ENCODE measurements at regions not wholly inside any gene's neighbourhood (a gene's known extent, or its start where the extent isn't known, plus 50 kb on each side); places are given as distances from the start of the nearest gene placed in this dataset.
A peak's percentile ranks its signal among the peaks of the same experiment; 100 is the strongest.

DNA sequence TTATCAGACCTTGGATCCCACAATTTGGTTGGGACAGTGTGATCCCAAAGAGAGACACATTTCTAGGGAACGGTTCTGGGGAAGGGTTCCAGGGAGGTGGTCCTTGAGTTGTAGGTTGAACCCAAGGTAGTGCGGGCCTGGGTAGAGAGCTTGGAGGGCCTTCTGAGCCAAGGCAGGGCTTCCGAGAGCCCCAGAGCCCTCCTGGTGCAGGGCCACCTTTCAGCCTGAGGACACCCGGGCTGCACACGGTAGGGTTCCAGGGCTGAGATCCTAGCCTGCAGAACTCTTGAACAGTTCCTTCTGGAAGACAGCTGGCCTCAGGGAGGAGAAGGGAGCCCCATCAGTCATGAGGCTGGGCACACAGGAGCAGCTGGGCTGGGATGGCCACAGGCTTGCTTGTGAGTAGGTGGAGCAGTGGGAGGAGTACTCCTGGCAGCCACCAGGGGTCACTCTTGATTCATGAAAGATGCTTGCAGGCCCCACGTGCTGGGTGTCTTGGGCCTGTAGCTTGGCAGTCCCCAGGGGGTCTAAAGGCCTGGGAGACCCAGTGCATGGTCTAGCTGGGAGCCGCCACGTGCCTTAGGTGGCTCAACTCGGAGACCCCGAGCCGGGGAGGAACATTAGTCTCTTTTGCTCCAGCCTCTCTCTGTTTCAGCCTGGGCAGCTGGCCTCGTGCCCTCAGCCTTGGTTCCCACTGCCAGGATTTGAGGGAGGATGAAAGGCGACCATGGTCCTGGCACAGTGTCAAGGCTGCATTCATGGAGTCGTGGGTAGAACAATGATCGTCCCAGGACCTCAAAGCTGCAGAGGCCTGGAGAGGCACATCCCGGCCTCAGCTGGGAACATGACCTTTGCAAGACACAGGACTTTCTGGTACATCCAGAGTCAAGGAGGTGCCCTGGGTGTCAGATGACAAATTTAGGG lies 381.6 kb downstream of the TYW1 start:
- no peak overlapping the region for H3K27ac Mint-ChIP-seq
- peaks cover 4% of the 10 kb centered on the region for H3K9me3 Mint-ChIP-seq
- peak; percentile 17 for DNase-seq (ENCODE audit: low spot score)
- H3K27me3 Mint-ChIP-seq (ENCODE audit: low read depth) = no peaks in the 10 kb centered on the region
- H3K36me3 Mint-ChIP-seq (ENCODE audit: low read depth) = no peaks in the 10 kb centered on the region
- H3K4me1 Mint-ChIP-seq (ENCODE audit: low read depth) = no peaks in the 10 kb centered on the region
- no peak overlapping the region for H3K4me3 Mint-ChIP-seq

GRCh38 chr7:67380326-67380725 lies 383.7 kb downstream of the TYW1 start:
- no peaks in the 10 kb centered on the region for H3K36me3 Mint-ChIP-seq (ENCODE audit: low read depth)
- no peaks in the 10 kb centered on the region for H3K27me3 Mint-ChIP-seq (ENCODE audit: low read depth)
- peaks cover 4% of the 10 kb centered on the region for H3K9me3 Mint-ChIP-seq
- no peak overlapping the region for H3K27ac Mint-ChIP-seq
- H3K4me1 Mint-ChIP-seq (ENCODE audit: low read depth) = no peaks in the 10 kb centered on the region
- no peak overlapping the region for H3K4me3 Mint-ChIP-seq
- no peak for DNase-seq (ENCODE audit: low spot score)

DNA sequence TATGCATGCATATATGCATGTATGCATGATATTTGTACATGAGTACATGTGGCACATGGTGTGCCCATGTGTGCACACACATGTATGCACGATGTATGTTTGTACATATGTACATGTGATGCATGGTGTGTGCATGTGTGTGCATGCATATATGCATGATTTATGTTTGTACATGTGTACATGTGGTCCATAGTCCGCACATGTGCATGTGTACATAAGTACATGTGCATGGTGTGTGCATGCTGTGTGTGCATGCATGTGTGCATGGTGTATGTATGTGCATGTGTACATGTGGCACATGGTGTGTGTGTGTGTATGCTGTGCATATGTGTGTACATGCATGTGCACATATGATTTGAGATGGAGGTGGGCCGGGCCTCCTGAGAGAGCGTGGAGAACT lies 384.2 kb downstream of the TYW1 start:
- Mint-ChIP-seq H3K27ac (no peak overlapping the region), H3K27me3 (ENCODE audit: low read depth) (no peaks in the 10 kb centered on the region), H3K4me1 (ENCODE audit: low read depth) (no peaks in the 10 kb centered on the region), H3K9me3 (peaks cover 4% of the 10 kb centered on the region), H3K36me3 (ENCODE audit: low read depth) (no peaks in the 10 kb centered on the region), H3K4me3 (no peak overlapping the region)
- no peak for DNase-seq (ENCODE audit: low spot score)

DNA sequence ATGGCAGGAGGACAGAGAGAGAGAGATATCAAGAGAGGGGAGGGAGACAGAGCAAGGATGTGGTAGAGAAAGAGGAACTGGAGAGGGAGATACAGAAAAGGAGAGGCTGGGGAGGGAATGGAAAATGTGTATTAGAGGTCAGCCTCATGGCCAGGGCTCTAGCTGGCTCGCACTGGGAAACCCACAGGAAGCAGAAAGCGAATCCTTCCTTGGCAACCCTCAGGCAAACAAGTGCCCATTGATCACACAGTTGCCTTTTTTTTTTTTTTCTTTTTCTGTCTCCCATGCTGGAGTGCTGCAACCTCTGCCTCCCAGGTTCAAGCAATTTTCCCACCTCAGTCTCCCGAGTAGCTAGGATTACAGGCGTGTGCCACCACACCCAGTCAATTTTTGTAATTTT lies 391.2 kb downstream of the TYW1 start:
- Mint-ChIP-seq H3K9me3 (no peaks in the 10 kb centered on the region), H3K27me3 (ENCODE audit: low read depth) (no peaks in the 10 kb centered on the region), H3K4me1 (ENCODE audit: low read depth) (no peaks in the 10 kb centered on the region), H3K36me3 (ENCODE audit: low read depth) (no peaks in the 10 kb centered on the region), H3K4me3 (no peak overlapping the region), H3K27ac (no peak overlapping the region)
- DNase-seq (ENCODE audit: low spot score) = no peak

- DNase-seq (ENCODE audit: low spot score) = no peak
- Mint-ChIP-seq H3K4me1 (ENCODE audit: low read depth) (no peaks in the 10 kb centered on the region), H3K36me3 (ENCODE audit: low read depth) (no peaks in the 10 kb centered on the region), H3K27ac (no peak overlapping the region), H3K9me3 (no peaks in the 10 kb centered on the region), H3K4me3 (no peak overlapping the region), H3K27me3 (ENCODE audit: low read depth) (no peaks in the 10 kb centered on the region)
These were observed 394.5 kb downstream of the TYW1 start for GRCh38 chr7:67391168-67391567.

- H3K27ac Mint-ChIP-seq = no peak overlapping the region
- no peak for DNase-seq (ENCODE audit: low spot score)
- H3K4me1 Mint-ChIP-seq (ENCODE audit: low read depth) = no peaks in the 10 kb centered on the region
- H3K27me3 Mint-ChIP-seq (ENCODE audit: low read depth) = no peaks in the 10 kb centered on the region
- no peaks in the 10 kb centered on the region for H3K36me3 Mint-ChIP-seq (ENCODE audit: low read depth)
- H3K9me3 Mint-ChIP-seq = no peaks in the 10 kb centered on the region
- no peak overlapping the region for H3K4me3 Mint-ChIP-seq
These were observed 396.2 kb downstream of the TYW1 start for GRCh38 chr7:67392596-67393438.

- no peak overlapping the region for H3K4me3 Mint-ChIP-seq
- no peaks in the 10 kb centered on the region for H3K36me3 Mint-ChIP-seq (ENCODE audit: low read depth)
- H3K9me3 Mint-ChIP-seq = no peaks in the 10 kb centered on the region
- H3K27ac Mint-ChIP-seq = no peak overlapping the region
- no peaks in the 10 kb centered on the region for H3K4me1 Mint-ChIP-seq (ENCODE audit: low read depth)
- no peaks in the 10 kb centered on the region for H3K27me3 Mint-ChIP-seq (ENCODE audit: low read depth)
- no peak for DNase-seq (ENCODE audit: low spot score)
These were observed 397.3 kb downstream of the TYW1 start for GRCh38 chr7:67393903-67394302.

- H3K27ac Mint-ChIP-seq = no peak overlapping the region
- DNase-seq (ENCODE audit: low spot score) = no peak
- peaks cover 5% of the 10 kb centered on the region for H3K9me3 Mint-ChIP-seq
- no peaks in the 10 kb centered on the region for H3K36me3 Mint-ChIP-seq (ENCODE audit: low read depth)
- H3K4me3 Mint-ChIP-seq = no peak overlapping the region
- no peaks in the 10 kb centered on the region for H3K27me3 Mint-ChIP-seq (ENCODE audit: low read depth)
- H3K4me1 Mint-ChIP-seq (ENCODE audit: low read depth) = no peaks in the 10 kb centered on the region
These were observed 402.3 kb downstream of the TYW1 start for GRCh38 chr7:67398916-67399315.

DNA sequence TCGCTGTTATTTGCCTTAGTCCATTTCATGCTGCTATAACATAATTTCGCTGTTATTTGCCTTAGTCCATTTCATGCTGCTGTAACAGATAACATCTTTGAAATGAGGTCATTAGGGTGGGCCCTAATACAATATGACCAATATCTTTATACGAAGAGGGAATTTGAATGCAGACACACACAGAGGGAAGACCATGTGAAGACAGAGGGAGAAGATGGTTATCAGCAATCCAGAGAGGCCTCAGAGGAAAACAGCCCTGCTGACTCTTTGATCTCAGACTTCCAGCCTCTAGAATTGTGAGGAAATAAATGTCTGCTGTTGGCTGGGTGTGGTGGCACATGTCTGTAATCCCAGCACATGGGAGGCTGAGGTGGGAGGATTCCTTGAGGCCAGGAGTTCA lies 404.9 kb downstream of the TYW1 start:
- H3K9me3 Mint-ChIP-seq = peaks cover 5% of the 10 kb centered on the region

GRCh38 chr7:67402280-67402679 lies 405.6 kb downstream of the TYW1 start:
- no peaks in the 10 kb centered on the region for H3K27me3 Mint-ChIP-seq (ENCODE audit: low read depth)
- no peak for DNase-seq (ENCODE audit: low spot score)
- no peak overlapping the region for H3K27ac Mint-ChIP-seq
- no peak overlapping the region for H3K4me3 Mint-ChIP-seq
- H3K9me3 Mint-ChIP-seq = peaks cover 5% of the 10 kb centered on the region
- no peaks in the 10 kb centered on the region for H3K36me3 Mint-ChIP-seq (ENCODE audit: low read depth)
- H3K4me1 Mint-ChIP-seq (ENCODE audit: low read depth) = no peaks in the 10 kb centered on the region

More for the DNA sequence above, 404.9 kb downstream of the TYW1 start:
- no peak overlapping the region for H3K27ac Mint-ChIP-seq
- H3K4me1 Mint-ChIP-seq (ENCODE audit: low read depth) = no peaks in the 10 kb centered on the region
- no peaks in the 10 kb centered on the region for H3K27me3 Mint-ChIP-seq (ENCODE audit: low read depth)
- no peaks in the 10 kb centered on the region for H3K36me3 Mint-ChIP-seq (ENCODE audit: low read depth)
- no peak overlapping the region for H3K4me3 Mint-ChIP-seq
- no peak for DNase-seq (ENCODE audit: low spot score)

GRCh38 chr7:67406976-67407375 lies 410.3 kb downstream of the TYW1 start:
- H3K36me3 Mint-ChIP-seq (ENCODE audit: low read depth) = no peaks in the 10 kb centered on the region
- H3K27me3 Mint-ChIP-seq (ENCODE audit: low read depth) = no peaks in the 10 kb centered on the region
- no peaks in the 10 kb centered on the region for H3K4me1 Mint-ChIP-seq (ENCODE audit: low read depth)
- H3K4me3 Mint-ChIP-seq = no peak overlapping the region
- no peak overlapping the region for H3K27ac Mint-ChIP-seq
- H3K9me3 Mint-ChIP-seq = peaks cover 4% of the 10 kb centered on the region
- DNase-seq (ENCODE audit: low spot score) = no peak

GRCh38 chr7:67407392-67408071 lies 410.9 kb downstream of the TYW1 start:
- H3K36me3 Mint-ChIP-seq (ENCODE audit: low read depth) = no peaks in the 10 kb centered on the region

GRCh38 chr7:67408109-67408508 lies 411.5 kb downstream of the TYW1 start:
- Mint-ChIP-seq H3K4me3 (no peak overlapping the region), H3K27me3 (ENCODE audit: low read depth) (no peaks in the 10 kb centered on the region), H3K36me3 (ENCODE audit: low read depth) (no peaks in the 10 kb centered on the region), H3K9me3 (peaks cover 8% of the 10 kb centered on the region), H3K27ac (no peak overlapping the region), H3K4me1 (ENCODE audit: low read depth) (no peaks in the 10 kb centered on the region)
- DNase-seq (ENCODE audit: low spot score) = no peak

More at GRCh38 chr7:67407392-67408071, 410.9 kb downstream of the TYW1 start:
- Mint-ChIP-seq H3K27me3 (ENCODE audit: low read depth) (no peaks in the 10 kb centered on the region), H3K9me3 (peaks cover 4% of the 10 kb centered on the region), H3K27ac (no peak overlapping the region), H3K4me1 (ENCODE audit: low read depth) (no peaks in the 10 kb centered on the region), H3K4me3 (no peak overlapping the region)
- DNase-seq (ENCODE audit: low spot score) = no peak

- no peak for DNase-seq (ENCODE audit: low spot score)
- Mint-ChIP-seq H3K4me3 (no peak overlapping the region), H3K27me3 (ENCODE audit: low read depth) (no peaks in the 10 kb centered on the region), H3K27ac (no peak overlapping the region), H3K4me1 (ENCODE audit: low read depth) (no peaks in the 10 kb centered on the region), H3K36me3 (ENCODE audit: low read depth) (no peaks in the 10 kb centered on the region), H3K9me3 (peaks cover 31% of the 10 kb centered on the region)
These were observed 417.0 kb downstream of the TYW1 start for GRCh38 chr7:67413670-67414069.
